Pancreas (tissue), 10 donors: ENCODE measurements at regions not wholly inside any gene's neighbourhood (a gene's known extent, or its start where the extent isn't known, plus 50 kb on each side); places are given as distances from the start of the nearest gene placed in this dataset.

Experiments used
- ATAC-seq, 4 donors: fragments of 200-7000 bp; cut with Tn5 transposase; one replicate each; pipeline versions ENCODE4 v1.8.0 to v1.9.1; 2020; ENCODE audit warnings: mild to moderate bottlenecking in 4 of 4, moderate library complexity in 4 of 4
- DNase-seq, 6 donors: peaks; one replicate each; pipeline ENCODE4 v3.0.0-alpha.2; 2020
- FAIRE-seq: peaks from 2 replicates; lab custom pipeline; 2012; peaks lifted over from hg19 to GRCh38; lab: Jason Lieb, UNC
- H3K27ac ChIP-seq, 4 donors: fragments of 200-600 bp; sonication (generic); 1 replicate in 3 of 4; 2 replicates in 1 of 4; pipeline versions ENCODE4 v1.5.0 to v1.8.0; 2020
- H3K27me3 ChIP-seq, 4 donors: fragments of 200-600 bp; one replicate each; pipeline ENCODE4 v1.8.0; 2021
- H3K36me3 ChIP-seq, 3 donors: fragments of 200-600 bp; sonication (generic) in 1 of 3; one replicate each; pipeline versions ENCODE4 v1.5.0 to v1.8.0; 2020 to 2021
- H3K4me1 ChIP-seq, 3 donors: fragments of 200-600 bp; one replicate each; pipeline ENCODE4 v1.8.0; 2021
- H3K4me3 ChIP-seq, 4 donors: fragments of 200-600 bp; sonication (generic) in 2 of 4; one replicate each; pipeline versions ENCODE4 v1.5.0 to v1.8.0; 2020 to 2021
- H3K9me3 ChIP-seq, 4 donors: fragments of 200-600 bp; one replicate each; pipeline ENCODE4 v1.8.0; 2021
- WGBS, 2 donors: extraction: QIAGEN DNeasy Blood & Tissue Kit; methylation state at CpG; one replicate each; pipeline ENCODE4 v1.1.7; 2013; 5-methylcytosine and 5-hydroxymethylcytosine counted together
- intact Hi-C, 3 donors: fragments of 100-400 bp; cut with DNase I; formaldehyde crosslinking; loops; one replicate each; pipeline versions ENCODE4 v1.11.1 to v1.14.2; 2022
- TF ChIP-seq, protein P1 (sequence below), 4 donors: fragments of 200-600 bp; sonication (generic) in 3 of 4; IDR thresholded peaks; one replicate each; pipeline versions ENCODE4 v1.5.0 to v1.8.0; 2021; ENCODE audit warnings: antibody characterized with exemption in 4 of 4
- donor health status: healthy with polysubstance abuse.
- donor health status: DM: no; HTN: no; CAD: no; lungs with moderate emphysema.
- donor health status: DM: no; HTN: no; CAD: no.
- donor health status: control.
- donor health status: control.
- donor health status: Bipolar disorder and iron deficiency.
- donor health status: DM: yes; HTN: yes; CAD: no.
- donor health status: DM: no; HTN: no; CAD: no.
- donor health status: DM: no; HTN: no; CAD: no.
- donor health status: DM: yes; HTN: yes; CAD: no.

DNA sequence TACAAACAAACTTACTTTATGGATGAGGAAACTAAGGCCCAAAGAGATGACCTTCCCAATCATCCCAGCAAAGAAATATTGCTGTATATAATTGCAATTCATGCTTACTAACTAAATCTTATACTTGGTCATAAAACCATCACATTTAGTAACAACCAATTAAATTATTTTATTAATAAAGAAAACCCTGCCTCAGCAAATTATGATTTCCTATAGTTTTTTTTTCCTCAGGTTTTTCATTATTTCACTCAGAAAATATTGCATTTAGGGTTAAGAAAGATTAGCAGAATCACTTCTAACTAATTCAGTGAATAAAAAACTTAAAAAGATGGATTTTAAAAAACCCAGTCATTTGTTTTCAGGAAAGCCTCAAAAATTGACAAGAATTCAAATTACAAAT, 86.5 kb upstream of the GADL1 start:
- H3K9me3 ChIP-seq = no peaks in the 10 kb centered on the region
- DNase-seq = no peak
- intact Hi-C loops = no loop called here
- H3K4me1 ChIP-seq = peaks cover 0 to 19% (median 12%) of the 10 kb centered on the region in 3 donors
- FAIRE-seq = no peak
- no peak for ATAC-seq
- no peak overlapping the region for H3K4me3 ChIP-seq
- no peak overlapping the region for H3K27ac ChIP-seq
- no peaks in the 10 kb centered on the region for H3K27me3 ChIP-seq
- no peaks in the 10 kb centered on the region for H3K36me3 ChIP-seq
- TF ChIP-seq, protein P1, sequence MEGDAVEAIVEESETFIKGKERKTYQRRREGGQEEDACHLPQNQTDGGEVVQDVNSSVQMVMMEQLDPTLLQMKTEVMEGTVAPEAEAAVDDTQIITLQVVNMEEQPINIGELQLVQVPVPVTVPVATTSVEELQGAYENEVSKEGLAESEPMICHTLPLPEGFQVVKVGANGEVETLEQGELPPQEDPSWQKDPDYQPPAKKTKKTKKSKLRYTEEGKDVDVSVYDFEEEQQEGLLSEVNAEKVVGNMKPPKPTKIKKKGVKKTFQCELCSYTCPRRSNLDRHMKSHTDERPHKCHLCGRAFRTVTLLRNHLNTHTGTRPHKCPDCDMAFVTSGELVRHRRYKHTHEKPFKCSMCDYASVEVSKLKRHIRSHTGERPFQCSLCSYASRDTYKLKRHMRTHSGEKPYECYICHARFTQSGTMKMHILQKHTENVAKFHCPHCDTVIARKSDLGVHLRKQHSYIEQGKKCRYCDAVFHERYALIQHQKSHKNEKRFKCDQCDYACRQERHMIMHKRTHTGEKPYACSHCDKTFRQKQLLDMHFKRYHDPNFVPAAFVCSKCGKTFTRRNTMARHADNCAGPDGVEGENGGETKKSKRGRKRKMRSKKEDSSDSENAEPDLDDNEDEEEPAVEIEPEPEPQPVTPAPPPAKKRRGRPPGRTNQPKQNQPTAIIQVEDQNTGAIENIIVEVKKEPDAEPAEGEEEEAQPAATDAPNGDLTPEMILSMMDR (IDR thresholded peaks at IDR 0.05) = no peak

DNA sequence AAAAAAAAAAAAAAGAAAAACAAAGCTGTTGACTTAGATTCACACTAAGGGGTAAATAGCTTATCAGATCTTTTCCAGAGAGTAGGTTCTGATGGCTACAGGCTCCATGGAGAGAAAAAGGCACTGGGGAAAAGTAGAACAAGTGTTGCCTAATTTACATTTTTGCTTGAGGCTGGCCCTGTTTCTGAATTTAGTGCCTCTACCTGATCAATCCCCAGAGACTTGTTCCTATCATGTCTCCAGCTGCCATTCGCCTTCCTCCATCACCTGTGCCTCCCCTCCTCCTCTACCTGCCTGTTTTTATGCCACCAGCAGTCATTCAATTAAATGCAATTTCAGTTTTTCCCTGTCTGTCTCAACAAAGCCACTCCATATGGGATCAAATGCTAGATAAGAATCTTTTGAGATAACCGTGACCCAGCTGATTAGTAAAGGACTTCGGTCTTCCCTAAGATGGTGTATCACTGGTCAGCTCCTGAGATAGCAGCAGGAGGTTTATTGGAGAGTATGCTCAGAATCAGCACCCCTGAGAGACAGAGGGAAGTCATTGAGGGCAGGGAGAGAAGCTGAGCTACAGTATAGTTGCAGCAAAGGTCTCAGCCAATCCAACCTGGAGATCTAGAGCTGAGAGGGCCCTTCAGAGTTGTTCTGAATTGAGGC, 88.1 kb upstream of the GADL1 start:
- FAIRE-seq = no peak
- intact Hi-C loops = no loop called here
- Histone ChIP-seq H3K9me3 (no peaks in the 10 kb centered on the region), H3K36me3 (no peaks in the 10 kb centered on the region), H3K4me1 (peaks cover 0 to 19% (median 12%) of the 10 kb centered on the region in 3 donors), H3K4me3 (no peak overlapping the region), H3K27me3 (no peaks in the 10 kb centered on the region), H3K27ac (no peak overlapping the region)
- WGBS, 2 donors = 51 to 68% methylated on average over 3 of the region's 3 CpGs
- DNase-seq = no peak
- ATAC-seq = no peak
- TF ChIP-seq, protein P1 (IDR thresholded peaks at IDR 0.05) = no peak

DNA sequence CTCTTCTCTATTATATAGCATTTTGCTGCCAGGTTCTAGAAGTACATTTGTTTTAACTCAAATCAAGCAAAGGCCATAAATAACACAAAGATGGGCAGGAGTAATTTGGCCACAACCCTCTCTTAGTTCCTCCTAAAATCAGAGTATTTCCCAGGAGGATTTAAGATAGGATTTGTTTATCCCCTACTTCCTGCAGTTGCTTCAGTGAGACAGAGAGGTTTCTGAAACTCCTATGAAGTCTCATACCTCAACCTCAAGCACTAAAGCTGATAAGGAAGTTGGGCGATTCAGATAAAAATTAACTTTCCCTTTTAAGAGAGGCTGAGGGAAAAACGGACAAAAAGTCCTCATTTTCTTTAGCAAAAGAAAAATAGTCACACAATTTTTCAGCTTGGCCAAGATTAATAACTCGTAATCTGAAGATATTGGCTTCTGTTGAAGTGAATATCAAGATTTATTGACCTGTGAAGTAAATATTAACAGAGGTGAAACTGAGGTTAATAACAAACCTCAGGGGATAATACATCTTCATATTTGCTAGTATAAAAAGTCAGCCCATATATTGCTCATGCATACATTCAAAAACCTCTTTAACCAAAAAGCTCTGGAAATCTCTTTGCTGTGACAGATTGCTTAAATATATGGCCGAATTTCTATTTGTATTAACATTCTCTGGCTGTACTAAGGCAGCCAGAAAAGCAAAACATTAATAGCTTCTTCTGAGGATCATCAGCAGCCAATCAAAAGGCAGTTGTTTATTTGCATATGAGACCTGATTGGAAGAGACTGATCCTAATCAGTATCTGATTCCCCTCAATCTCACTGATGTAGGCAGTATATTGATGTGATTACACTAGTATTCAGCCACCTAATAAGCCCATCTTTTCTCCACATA, 90.6 kb upstream of the GADL1 start:
- WGBS, 2 donors = 5 to 7% methylated on average over 4 of the region's 4 CpGs
- ATAC-seq = peak; percentile 43 to 70 (median 48)
- Histone ChIP-seq H3K36me3 (no peaks in the 10 kb centered on the region), H3K4me1 (peaks cover 0 to 18% (median 12%) of the 10 kb centered on the region in 3 donors), H3K27ac (peak overlapping the region in 2 of 4 donors; percentile 10 to 39), H3K27me3 (no peaks in the 10 kb centered on the region), H3K4me3 (peak overlapping the region in 1 of 4 donors; percentile 12), H3K9me3 (no peaks in the 10 kb centered on the region)
- FAIRE-seq = no peak
- no peak for DNase-seq
- TF ChIP-seq, protein P1 (IDR thresholded peaks at IDR 0.05) = no peak
- intact Hi-C loops = no loop called here

DNA sequence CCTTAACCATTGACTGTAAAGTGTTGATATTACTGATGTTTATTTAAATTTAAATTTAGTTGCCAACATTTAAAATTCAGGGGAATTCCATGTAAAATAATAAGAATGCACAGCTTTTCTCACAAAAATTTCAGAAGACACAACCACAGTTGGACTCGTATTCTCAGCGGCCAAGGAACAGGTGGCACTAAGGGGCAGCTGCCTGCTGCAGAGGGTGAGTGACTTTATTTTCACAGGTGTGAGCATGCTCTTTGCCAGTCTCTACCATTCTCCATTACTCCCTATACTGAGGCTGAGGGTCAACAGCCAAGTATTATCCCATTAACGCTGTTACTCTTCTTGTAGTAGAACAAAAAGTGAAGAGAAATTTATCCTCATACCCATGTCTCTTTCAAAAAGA, 92.1 kb upstream of the GADL1 start:
- H3K27me3 ChIP-seq = no peaks in the 10 kb centered on the region
- no peak for ATAC-seq
- 84 to 87% methylated on average over 3 of the region's 3 CpGs for WGBS, 2 donors
- no peak overlapping the region for H3K27ac ChIP-seq
- H3K4me3 ChIP-seq = no peak overlapping the region
- intact Hi-C loops = no loop called here
- no peak for FAIRE-seq
- TF ChIP-seq, protein P1 (IDR thresholded peaks at IDR 0.05) = no peak
- peaks cover 0 to 12% (median 9%) of the 10 kb centered on the region in 3 donors for H3K4me1 ChIP-seq
- no peaks in the 10 kb centered on the region for H3K36me3 ChIP-seq
- DNase-seq = no peak
- no peaks in the 10 kb centered on the region for H3K9me3 ChIP-seq
